ENCODE measurements at regions not wholly inside any gene's neighbourhood (a gene's known extent, or its start where the extent isn't known, plus 50 kb on each side); places are given as distances from the start of the nearest gene placed in this dataset.
A peak's percentile ranks its signal among the peaks of the same experiment; 100 is the strongest.

DNA sequence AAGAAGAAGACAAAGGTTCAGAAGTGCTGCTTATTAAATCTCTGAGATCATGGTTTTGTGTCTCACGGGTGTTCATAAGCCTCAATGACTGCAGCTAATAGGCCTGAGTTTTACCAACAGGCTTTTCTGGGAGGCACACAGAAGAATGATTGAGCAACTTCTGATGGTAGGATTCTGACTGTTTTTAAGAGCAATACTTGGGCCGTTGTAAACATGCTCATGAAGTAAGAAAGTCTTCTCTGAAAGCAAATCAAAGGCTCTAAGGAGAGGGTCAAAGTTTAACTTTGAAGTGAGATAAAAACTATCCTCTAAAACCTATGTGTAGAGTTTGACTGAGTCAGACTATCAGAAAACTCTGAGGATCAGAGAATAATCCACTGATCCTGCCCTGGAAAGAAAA is 390.9 kb upstream of the DAB2 start:
- ATAC-seq (peak; percentile 23), DNase-seq (no peak)
- TF ChIP-seq, protein P1, sequence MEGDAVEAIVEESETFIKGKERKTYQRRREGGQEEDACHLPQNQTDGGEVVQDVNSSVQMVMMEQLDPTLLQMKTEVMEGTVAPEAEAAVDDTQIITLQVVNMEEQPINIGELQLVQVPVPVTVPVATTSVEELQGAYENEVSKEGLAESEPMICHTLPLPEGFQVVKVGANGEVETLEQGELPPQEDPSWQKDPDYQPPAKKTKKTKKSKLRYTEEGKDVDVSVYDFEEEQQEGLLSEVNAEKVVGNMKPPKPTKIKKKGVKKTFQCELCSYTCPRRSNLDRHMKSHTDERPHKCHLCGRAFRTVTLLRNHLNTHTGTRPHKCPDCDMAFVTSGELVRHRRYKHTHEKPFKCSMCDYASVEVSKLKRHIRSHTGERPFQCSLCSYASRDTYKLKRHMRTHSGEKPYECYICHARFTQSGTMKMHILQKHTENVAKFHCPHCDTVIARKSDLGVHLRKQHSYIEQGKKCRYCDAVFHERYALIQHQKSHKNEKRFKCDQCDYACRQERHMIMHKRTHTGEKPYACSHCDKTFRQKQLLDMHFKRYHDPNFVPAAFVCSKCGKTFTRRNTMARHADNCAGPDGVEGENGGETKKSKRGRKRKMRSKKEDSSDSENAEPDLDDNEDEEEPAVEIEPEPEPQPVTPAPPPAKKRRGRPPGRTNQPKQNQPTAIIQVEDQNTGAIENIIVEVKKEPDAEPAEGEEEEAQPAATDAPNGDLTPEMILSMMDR (IDR thresholded peaks at IDR 0.05): no peak
- H3K9me3 ChIP-seq: no peaks in the 10 kb centered on the region
- no peak overlapping the region for H3K4me3 ChIP-seq
- H3K4me1 ChIP-seq (ENCODE audit: low read depth): no peaks in the 10 kb centered on the region
- intact Hi-C loops (cut with DNase I, micrococcal nuclease): no loop called here
- H3K36me3 ChIP-seq (ENCODE audit: low read depth): no peaks in the 10 kb centered on the region

DNA sequence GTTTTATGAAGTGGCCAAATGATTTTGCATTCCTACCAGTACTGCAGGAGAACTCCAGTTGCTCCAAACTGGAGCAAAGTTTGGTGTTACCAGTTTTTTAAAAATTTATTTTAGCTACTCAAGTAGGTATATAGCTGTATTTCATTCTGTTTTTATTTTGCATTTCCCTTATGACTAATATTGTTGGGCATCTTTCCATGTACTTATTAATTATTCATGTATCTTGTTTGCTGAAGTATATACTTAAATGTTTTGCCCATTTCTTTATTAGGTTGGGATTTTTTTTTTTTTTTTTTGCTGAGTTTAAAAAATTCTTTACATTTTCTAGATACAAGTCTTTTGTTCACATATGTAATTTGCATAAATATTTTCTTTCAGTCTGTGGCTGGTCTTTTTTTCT is 386.6 kb upstream of the DAB2 start:
- Histone ChIP-seq H3K9me3 (no peaks in the 10 kb centered on the region), H3K4me1 (ENCODE audit: low read depth) (no peaks in the 10 kb centered on the region), H3K36me3 (ENCODE audit: low read depth) (no peaks in the 10 kb centered on the region), H3K4me3 (no peak overlapping the region)
- DNase-seq (no peak), ATAC-seq (no peak)
- intact Hi-C loops (cut with DNase I, micrococcal nuclease): no loop called here
- TF ChIP-seq, protein P1 (IDR thresholded peaks at IDR 0.05): no peak

DNA sequence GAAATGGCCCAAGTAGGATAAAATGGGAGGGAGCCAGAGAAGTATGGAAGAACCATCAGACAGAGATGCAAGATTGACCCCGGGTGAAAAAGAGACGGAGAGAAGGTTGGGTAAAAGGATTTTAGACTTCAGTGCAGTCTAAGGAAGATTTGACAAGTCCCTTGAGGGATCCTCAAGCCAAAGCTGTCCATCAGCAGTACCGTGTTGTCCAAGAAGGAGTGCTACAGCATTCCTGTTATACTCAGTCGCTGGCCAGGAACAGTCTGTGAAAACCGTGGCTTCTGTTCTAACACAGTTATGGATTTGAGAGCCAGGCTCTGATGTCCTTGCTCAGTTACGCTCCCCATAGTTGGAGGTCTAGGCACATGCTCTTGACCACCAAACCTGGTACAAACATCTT is 383.9 kb upstream of the DAB2 start:
- Histone ChIP-seq H3K9me3 (no peaks in the 10 kb centered on the region), H3K36me3 (ENCODE audit: low read depth) (no peaks in the 10 kb centered on the region), H3K4me3 (no peak overlapping the region), H3K4me1 (ENCODE audit: low read depth) (no peaks in the 10 kb centered on the region)
- TF ChIP-seq, protein P1 (IDR thresholded peaks at IDR 0.05): no peak
- intact Hi-C loops (cut with DNase I, micrococcal nuclease): no loop called here
- no peak for DNase-seq
- ATAC-seq: no peak

DNA sequence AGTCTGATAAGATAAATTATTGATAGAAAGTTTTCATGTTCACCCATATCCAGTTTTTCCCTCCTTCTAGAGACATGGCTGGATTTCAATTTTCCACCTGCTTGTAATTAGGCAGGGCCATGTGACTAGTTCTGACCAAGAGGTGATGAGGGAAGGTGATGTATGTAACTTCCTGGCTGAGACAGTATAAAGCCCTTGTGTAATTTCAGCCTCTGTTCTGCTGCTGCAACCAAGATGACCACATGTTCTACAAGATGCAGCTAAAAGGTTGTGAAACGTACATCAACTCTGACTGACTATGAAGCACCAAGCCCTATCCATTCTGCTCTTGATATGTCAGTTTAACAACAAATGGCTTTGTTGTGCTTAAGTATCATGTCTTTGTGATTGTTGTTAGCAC is 376.5 kb upstream of the DAB2 start:
- H3K4me1 ChIP-seq (ENCODE audit: low read depth): no peaks in the 10 kb centered on the region
- no peaks in the 10 kb centered on the region for H3K36me3 ChIP-seq (ENCODE audit: low read depth)
- DNase-seq (no peak), ATAC-seq (no peak)
- no peak overlapping the region for H3K4me3 ChIP-seq
- TF ChIP-seq, protein P1 (IDR thresholded peaks at IDR 0.05): no peak
- no peaks in the 10 kb centered on the region for H3K9me3 ChIP-seq
- intact Hi-C loops (cut with DNase I, micrococcal nuclease): no loop called here

DNA sequence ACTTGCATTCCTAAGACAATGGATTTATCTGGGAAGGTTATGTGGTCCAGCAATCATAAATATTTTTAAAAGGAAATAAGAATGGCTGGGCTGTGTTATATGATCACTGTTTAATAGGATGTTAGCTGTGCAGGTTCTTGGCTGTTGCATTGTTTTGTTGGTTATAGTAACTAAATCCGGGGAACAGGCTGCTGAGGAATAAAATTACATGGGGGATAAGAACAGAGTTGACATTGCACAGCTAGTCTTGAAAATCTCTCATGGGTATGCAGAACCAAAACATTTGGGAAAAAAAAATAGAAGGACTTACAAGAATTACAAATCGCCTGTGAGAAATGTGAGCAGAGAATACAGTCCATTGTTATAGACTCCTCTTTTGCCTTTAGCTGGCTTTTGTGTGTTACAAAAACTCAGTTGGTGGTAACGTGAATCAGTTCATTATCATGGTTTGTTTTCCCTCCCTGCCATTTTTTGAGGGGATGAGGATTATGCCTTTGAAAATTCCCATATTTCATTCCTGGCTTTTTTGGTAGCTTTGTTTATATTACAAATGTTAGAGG is 375.3 kb upstream of the DAB2 start:
- Histone ChIP-seq H3K4me1 (ENCODE audit: low read depth) (no peaks in the 10 kb centered on the region), H3K9me3 (no peaks in the 10 kb centered on the region), H3K36me3 (ENCODE audit: low read depth) (no peaks in the 10 kb centered on the region), H3K4me3 (no peak overlapping the region)
- ATAC-seq: no peak
- DNase-seq: no peak
- intact Hi-C loops (cut with DNase I, micrococcal nuclease): no loop called here
- TF ChIP-seq, protein P1 (IDR thresholded peaks at IDR 0.05): no peak

DNA sequence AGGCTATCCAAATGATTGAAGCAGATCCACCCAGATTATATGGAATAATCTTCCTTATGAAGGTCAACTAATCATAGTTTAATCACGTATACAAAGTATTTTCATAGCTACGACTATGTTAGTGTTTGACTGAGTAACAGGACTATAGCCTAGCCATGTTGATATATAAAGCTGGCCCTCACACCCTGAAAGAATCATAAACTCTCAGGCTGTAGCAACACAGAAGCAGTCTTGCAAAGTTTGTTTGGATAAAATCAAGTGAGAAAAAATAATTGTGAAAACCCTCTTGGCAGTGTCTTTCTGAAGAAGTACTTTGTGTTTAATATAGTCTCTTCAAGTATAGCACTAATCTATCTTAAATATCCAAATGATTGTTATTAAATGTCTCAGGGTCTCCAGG is 374.5 kb upstream of the DAB2 start:
- H3K4me3 ChIP-seq: no peak overlapping the region
- no peak for DNase-seq
- intact Hi-C loops (cut with DNase I, micrococcal nuclease): no loop called here
- H3K4me1 ChIP-seq (ENCODE audit: low read depth): no peaks in the 10 kb centered on the region
- H3K9me3 ChIP-seq: no peaks in the 10 kb centered on the region
- no peak for ATAC-seq
- H3K36me3 ChIP-seq (ENCODE audit: low read depth): no peaks in the 10 kb centered on the region
- TF ChIP-seq, protein P1 (IDR thresholded peaks at IDR 0.05): no peak
